Neural cell (in vitro differentiated cells): ENCODE measurements at regions not wholly inside any gene's neighbourhood (a gene's known extent, or its start where the extent isn't known, plus 50 kb on each side); places are given as distances from the start of the nearest gene placed in this dataset.
"Not testable (repeated sequence)": the region's sequence is repeated elsewhere in the genome, so short reads cannot be mapped to it uniquely, and the experiment has no call there.

Source experiments
- H2AFZ ChIP-seq: fragments of 200-600, 300-800 bp; sonication (generic), shearing (Covaris generic); 2 replicates; pipeline ENCODE4 v1.6.0; 2014; ENCODE audit warnings: low read depth, mild to moderate bottlenecking, antibody characterized with exemption, low read length, moderate library complexity
- H3F3A ChIP-seq: fragments of 200-600 bp; shearing (Covaris generic); 2 replicates; pipeline ENCODE4 v1.6.1; 2016; ENCODE audit warnings: mild to moderate bottlenecking, moderate library complexity, mixed read lengths, antibody characterized with exemption, low read length; ENCODE audit not compliant: insufficient read depth, poor library complexity, severe bottlenecking
- H3K27ac ChIP-seq: fragments of 200-600, 300-800 bp; sonication (generic), shearing (Covaris generic); 2 replicates; pipeline ENCODE4 v1.5.1; 2014; ENCODE audit warnings: mild to moderate bottlenecking, low read length, moderate library complexity
- H3K27me3 ChIP-seq: fragments of 300-800, 200-600 bp; sonication (generic), shearing (Covaris generic); 2 replicates; pipeline ENCODE4 v1.6.0; 2014; ENCODE audit warnings: mild to moderate bottlenecking, low read depth, low read length, moderate library complexity; ENCODE audit not compliant: insufficient read depth
- H3K36me3 ChIP-seq: fragments of 300-800, 200-600 bp; sonication (generic), shearing (Covaris generic); 2 replicates; pipeline ENCODE4 v1.5.1; 2014; ENCODE audit warnings: mild to moderate bottlenecking, antibody characterized with exemption, low read length, moderate library complexity; ENCODE audit not compliant: insufficient read depth
- H3K4me2 ChIP-seq: fragments of 300-800, 200-600 bp; sonication (generic), shearing (Covaris generic); 2 replicates; pipeline ENCODE4 v1.6.0; 2014; ENCODE audit warnings: mild to moderate bottlenecking, low read length
- H3K4me3 ChIP-seq: fragments of 300-800, 200-600 bp; sonication (generic), shearing (Covaris generic); 2 replicates; pipeline ENCODE4 v1.5.1; 2014; ENCODE audit warnings: mild to moderate bottlenecking, low read length, moderate library complexity
- H3K79me2 ChIP-seq: fragments of 200-600 bp; shearing (Covaris generic); replicated peaks from 2 replicates; pipeline ENCODE4 v1.6.0; 2014; ENCODE audit warnings: mild to moderate bottlenecking, low read length, moderate library complexity; ENCODE audit not compliant: insufficient read depth
- H3K9ac ChIP-seq: fragments of 300-800, 200-600 bp; sonication (generic), shearing (Covaris generic); 2 replicates; pipeline ENCODE4 v1.6.1; 2016; ENCODE audit warnings: mild to moderate bottlenecking, low read length, mixed read lengths
- H3K9me2 ChIP-seq: fragments of 200-600 bp; shearing (Covaris generic); 2 replicates; pipeline ENCODE4 v1.6.1; 2016; ENCODE audit warnings: mild to moderate bottlenecking, low read length, mixed read lengths; ENCODE audit not compliant: insufficient read depth
- H3K9me3 ChIP-seq: fragments of 200-600, 300-800 bp; sonication (generic), shearing (Covaris generic); 2 replicates; pipeline ENCODE4 v1.6.1; 2016; ENCODE audit warnings: mild to moderate bottlenecking, mixed run types, low read length, moderate library complexity, mixed read lengths
- H4K20me1 ChIP-seq: fragments of 200-600 bp; shearing (Covaris generic); 2 replicates; pipeline ENCODE4 v1.6.1; 2016; ENCODE audit warnings: mild to moderate bottlenecking, mixed run types; ENCODE audit not compliant: insufficient read depth
- EP300 ChIP-seq: fragments of 450-650 bp; conservative IDR thresholded peaks from 2 replicates; pipeline ENCODE4 v1.6.1; 2014; ENCODE audit warnings: antibody characterized with exemption, mild to moderate bottlenecking, moderate library complexity; ENCODE audit not compliant: poor library complexity, severe bottlenecking
- EZH2 ChIP-seq: fragments of 200-600, 300-800 bp; shearing (Covaris generic), sonication (generic); IDR thresholded peaks from 2 replicates; pipeline ENCODE4 v1.6.1; 2014; ENCODE audit warnings: antibody characterized with exemption, low read length, borderline replicate concordance, mild to moderate bottlenecking; ENCODE audit not compliant: insufficient read depth, poor library complexity, severe bottlenecking
- MXI1 ChIP-seq: fragments of 450-650 bp; conservative IDR thresholded peaks from 2 replicates; pipeline ENCODE4 v1.6.1; 2014; ENCODE audit warnings: antibody characterized with exemption, mild to moderate bottlenecking; ENCODE audit not compliant: poor library complexity, severe bottlenecking
- POLR2AphosphoS5 ChIP-seq: IDR thresholded peaks from 2 replicates; pipeline ENCODE4 v1.6.1; 2012
- RAD21 ChIP-seq: fragments of 450-650 bp; conservative IDR thresholded peaks from 2 replicates; pipeline ENCODE4 v1.6.1; 2014; ENCODE audit warnings: antibody characterized with exemption, mild to moderate bottlenecking, moderate library complexity
- REST ChIP-seq: IDR thresholded peaks from 2 replicates; pipeline ENCODE4 v1.6.1; 2012; ENCODE audit warnings: borderline replicate concordance
- SMC3 ChIP-seq: fragments of 450-650 bp; conservative IDR thresholded peaks from 2 replicates; pipeline ENCODE4 v1.6.1; 2014; ENCODE audit warnings: antibody characterized with exemption, mild to moderate bottlenecking, moderate library complexity; ENCODE audit not compliant: poor library complexity
- TAF1 ChIP-seq: IDR thresholded peaks from 2 replicates; pipeline ENCODE4 v1.6.1; 2012; ENCODE audit warnings: low read depth
- TF ChIP-seq, protein P1 (sequence below): fragments of 450-650 bp; IDR thresholded peaks from 2 replicates; pipeline ENCODE4 v1.5.1; 2014; ENCODE audit warnings: antibody characterized with exemption, mild to moderate bottlenecking, moderate library complexity; ENCODE audit not compliant: poor library complexity, severe bottlenecking

DNA sequence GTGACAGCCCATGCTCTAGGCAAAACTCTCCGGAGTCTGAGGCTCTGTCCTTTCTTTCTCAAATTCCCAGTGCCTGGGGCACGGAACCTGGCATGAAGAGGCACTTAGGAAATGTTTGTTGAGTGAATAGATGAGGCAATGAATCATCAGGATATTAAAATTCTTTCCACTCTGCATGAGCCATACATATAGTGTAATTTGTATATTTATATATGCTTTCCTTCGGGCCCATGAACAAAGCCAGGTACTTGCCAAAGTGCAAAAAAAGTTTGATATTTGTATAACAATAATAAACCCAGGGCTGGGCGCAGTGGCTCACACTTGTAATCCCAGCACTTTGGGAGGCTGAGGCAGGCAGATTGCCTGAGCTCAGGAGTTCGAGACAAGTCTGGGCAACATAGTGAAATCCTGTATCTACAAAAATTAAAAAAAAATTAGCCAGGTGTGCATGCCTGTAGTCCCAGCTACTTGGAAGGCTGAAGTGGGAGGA, 212.3 kb upstream of the ZNF217 start:
- no peaks in the 10 kb centered on the region for H3K9me2 ChIP-seq
- no peak for TF ChIP-seq EP300
- TF ChIP-seq MXI1: no peak
- TF ChIP-seq TAF1: no peak
- TF ChIP-seq REST: no peak
- TF ChIP-seq RAD21: no peak
- TF ChIP-seq EZH2: no peak
- TF ChIP-seq, protein P1, sequence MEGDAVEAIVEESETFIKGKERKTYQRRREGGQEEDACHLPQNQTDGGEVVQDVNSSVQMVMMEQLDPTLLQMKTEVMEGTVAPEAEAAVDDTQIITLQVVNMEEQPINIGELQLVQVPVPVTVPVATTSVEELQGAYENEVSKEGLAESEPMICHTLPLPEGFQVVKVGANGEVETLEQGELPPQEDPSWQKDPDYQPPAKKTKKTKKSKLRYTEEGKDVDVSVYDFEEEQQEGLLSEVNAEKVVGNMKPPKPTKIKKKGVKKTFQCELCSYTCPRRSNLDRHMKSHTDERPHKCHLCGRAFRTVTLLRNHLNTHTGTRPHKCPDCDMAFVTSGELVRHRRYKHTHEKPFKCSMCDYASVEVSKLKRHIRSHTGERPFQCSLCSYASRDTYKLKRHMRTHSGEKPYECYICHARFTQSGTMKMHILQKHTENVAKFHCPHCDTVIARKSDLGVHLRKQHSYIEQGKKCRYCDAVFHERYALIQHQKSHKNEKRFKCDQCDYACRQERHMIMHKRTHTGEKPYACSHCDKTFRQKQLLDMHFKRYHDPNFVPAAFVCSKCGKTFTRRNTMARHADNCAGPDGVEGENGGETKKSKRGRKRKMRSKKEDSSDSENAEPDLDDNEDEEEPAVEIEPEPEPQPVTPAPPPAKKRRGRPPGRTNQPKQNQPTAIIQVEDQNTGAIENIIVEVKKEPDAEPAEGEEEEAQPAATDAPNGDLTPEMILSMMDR: no peak
- TF ChIP-seq SMC3: no peak
- TF ChIP-seq POLR2AphosphoS5: no peak
- no peak overlapping the region for H3K4me2 ChIP-seq
- no peak overlapping the region for H2AFZ ChIP-seq
- H3K79me2 ChIP-seq: no peaks in the 10 kb centered on the region
- no peaks in the 10 kb centered on the region for H3F3A ChIP-seq
- H3K4me3 ChIP-seq: no peak overlapping the region
- no peaks in the 10 kb centered on the region for H3K36me3 ChIP-seq
- H4K20me1 ChIP-seq: no peaks in the 10 kb centered on the region
- no peak overlapping the region for H3K9ac ChIP-seq
- no peak overlapping the region for H3K27ac ChIP-seq
- H3K27me3 ChIP-seq: no peaks in the 10 kb centered on the region
- no peaks in the 10 kb centered on the region for H3K9me3 ChIP-seq

DNA sequence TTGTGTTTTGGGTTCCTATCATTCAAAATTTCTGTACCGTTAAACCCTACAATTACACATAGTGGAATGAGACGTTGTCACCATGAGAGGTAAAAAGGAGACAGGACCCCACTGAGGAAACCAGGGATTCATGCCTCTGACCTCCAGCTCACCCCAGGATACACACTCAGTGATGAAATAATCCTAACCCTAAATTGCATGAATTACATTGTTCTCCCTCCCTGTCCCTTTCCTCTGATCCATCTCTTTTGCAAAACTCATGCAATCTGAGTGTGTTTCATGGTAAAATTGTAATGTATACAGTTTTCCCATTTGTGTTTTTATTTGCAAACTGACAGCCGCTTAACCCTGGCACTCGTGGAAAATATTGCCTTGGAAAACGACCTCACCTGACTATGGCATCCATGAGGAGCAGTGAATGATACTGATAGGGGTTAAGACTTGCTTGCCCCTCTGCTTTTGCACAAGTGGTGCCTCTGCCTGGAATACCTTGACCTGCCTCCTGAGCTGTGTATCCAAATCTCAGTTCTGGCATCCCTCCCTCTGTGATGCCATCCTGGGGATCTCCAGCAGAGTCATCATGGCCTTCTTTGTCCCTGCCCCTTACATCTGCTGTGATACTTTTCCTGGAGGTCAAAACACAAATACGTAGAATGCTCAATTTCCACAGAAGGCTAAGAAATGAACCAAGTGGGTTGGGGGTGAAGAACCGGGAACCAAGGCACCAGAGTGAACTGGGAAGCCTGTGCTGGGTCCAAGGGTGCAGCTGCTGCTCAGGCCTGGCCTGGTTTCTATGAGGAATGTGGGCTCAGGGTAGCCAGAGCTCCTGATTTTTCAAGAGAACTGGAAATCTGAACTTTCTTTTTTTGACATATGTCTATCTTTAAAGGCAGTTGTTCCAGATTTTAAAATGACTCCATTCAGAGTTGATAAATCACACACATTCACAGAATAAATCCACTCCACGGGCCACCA, 211.6 kb upstream of the ZNF217 start:
- Histone ChIP-seq H3K36me3 (no peaks in the 10 kb centered on the region), H3K27me3 (no peaks in the 10 kb centered on the region), H2AFZ (no peak overlapping the region), H3K4me3 (no peak overlapping the region), H3K9me2 (no peaks in the 10 kb centered on the region), H3K4me2 (no peak overlapping the region), H4K20me1 (no peaks in the 10 kb centered on the region), H3F3A (no peaks in the 10 kb centered on the region), H3K27ac (no peak overlapping the region), H3K9ac (no peak overlapping the region), H3K9me3 (no peaks in the 10 kb centered on the region), H3K79me2 (no peaks in the 10 kb centered on the region)
- no peak for TF ChIP-seq REST
- TF ChIP-seq EZH2: no peak
- TF ChIP-seq, protein P1: no peak

GRCh38 chr20:53804308-53804707, 210.7 kb upstream of the ZNF217 start:
- H3K79me2 ChIP-seq, H3K36me3 ChIP-seq, H3K27me3 ChIP-seq, H3K9me3 ChIP-seq, H3K9me2 ChIP-seq, H4K20me1 ChIP-seq, H3K4me2 ChIP-seq, H3K4me3 ChIP-seq, H3F3A ChIP-seq, H3K27ac ChIP-seq, H2AFZ ChIP-seq, H3K9ac ChIP-seq: not testable (repeated sequence)
